PC-3 (cell line): ENCODE measurements at regions not wholly inside any gene's neighbourhood (a gene's known extent, or its start where the extent isn't known, plus 50 kb on each side); places are given as distances from the start of the nearest gene placed in this dataset.

Source experiments
- CTCF ChIP-seq: fragments of 300-600 bp; sonication (generic); conservative IDR thresholded peaks from 2 replicates; pipeline ENCODE4 v1.5.1; 2017; ENCODE audit warnings: antibody characterized with exemption, low read depth, mild to moderate bottlenecking, low read length
- EZH2 ChIP-seq: fragments of 300-600 bp; sonication (generic); IDR thresholded peaks from one replicate; pipeline ENCODE4 v1.6.1; 2017; ENCODE audit warnings: antibody characterized with exemption, mild to moderate bottlenecking, low read length; ENCODE audit not compliant: unreplicated experiment
- EZH2phosphoT487 ChIP-seq: fragments of 300-600 bp; sonication (generic); IDR thresholded peaks from 2 replicates; pipeline ENCODE4 v1.6.1; 2018; ENCODE audit warnings: mild to moderate bottlenecking, antibody characterized with exemption, low read length, borderline replicate concordance

GRCh38 chr10:69728335-69728870 lies 73.3 kb upstream of the COL13A1 start:
- no peak for TF ChIP-seq CTCF
- no peak for TF ChIP-seq EZH2
- TF ChIP-seq EZH2phosphoT487 = no peak
